HepG2 (cell line): ENCODE measurements at regions not wholly inside any gene's neighbourhood (a gene's known extent, or its start where the extent isn't known, plus 50 kb on each side); places are given as distances from the start of the nearest gene placed in this dataset.

Source experiments
- AGO1 ChIP-seq: fragments of 200-400 bp; formaldehyde crosslinking; IDR thresholded peaks from 2 replicates; pipeline ENCODE4 v1.6.1; 2017; ENCODE audit warnings: mild to moderate bottlenecking, low read depth, low read length, moderate library complexity; ENCODE audit not compliant: poor library complexity, severe bottlenecking
- AGO2 ChIP-seq: fragments of 200-400 bp; formaldehyde crosslinking; optimal IDR thresholded peaks from 2 replicates; pipeline ENCODE3; 2017; ENCODE audit warnings: mild to moderate bottlenecking, low read depth, low read length, moderate library complexity
- FOSL1 ChIP-seq: sonication (generic); formaldehyde crosslinking; IDR thresholded peaks from 2 replicates; pipeline ENCODE4 v1.9.0; 2021; ENCODE audit warnings: missing genetic modification reagents, borderline replicate concordance
- HDAC6 ChIP-seq: fragments of 200-600 bp; sonication (generic); IDR thresholded peaks from 2 replicates; pipeline ENCODE4 v1.7.0; 2017; ENCODE audit warnings: mild to moderate bottlenecking, antibody characterized with exemption, low read length, low read depth
- HOXA7 ChIP-seq: sonication (generic); formaldehyde crosslinking; IDR thresholded peaks from 2 replicates; pipeline ENCODE4 v1.8.1; 2022; ENCODE audit warnings: mild to moderate bottlenecking, missing genetic modification reagents, moderate library complexity
- JARID2 ChIP-seq: sonication (generic); formaldehyde crosslinking; IDR thresholded peaks from 2 replicates; pipeline ENCODE4 v1.8.1; 2023; ENCODE audit warnings: missing genetic modification reagents, inconsistent platforms; ENCODE audit not compliant: insufficient replicate concordance
- KLF16 ChIP-seq, 2 experiments: sonication (generic) in 1 of 2; formaldehyde crosslinking in 1 of 2; IDR thresholded peaks; 2 replicates each; pipeline versions ENCODE4 v1.6.1 to v1.8.0; 2016 to 2023; ENCODE audit warnings: missing genetic modification reagents in 2 of 2, missing compliant biosample characterization in 1 of 2
- NFRKB ChIP-seq: fragments of 450-650 bp; IDR thresholded peaks from 2 replicates; pipeline ENCODE4 v1.6.1; 2017
- POLR2A ChIP-seq, 2 experiments: IDR thresholded peaks; 2 replicates each; pipeline ENCODE4 v1.6.1; 2011; ENCODE audit warnings: low read depth in 2 of 2, low read length in 2 of 2, mild to moderate bottlenecking in 1 of 2, moderate library complexity in 1 of 2; ENCODE audit not compliant: insufficient read depth in 1 of 2
- RBAK ChIP-seq: sonication (generic); formaldehyde crosslinking; IDR thresholded peaks from 2 replicates; pipeline ENCODE4 v1.5.1; 2020; ENCODE audit warnings: mild to moderate bottlenecking, missing genetic modification reagents
- SMAD3 ChIP-seq: sonication (generic); formaldehyde crosslinking; IDR thresholded peaks from 2 replicates; pipeline ENCODE4 v1.4.0; 2020; ENCODE audit warnings: missing genetic modification reagents
- SP140L ChIP-seq: sonication (generic); formaldehyde crosslinking; IDR thresholded peaks from 2 replicates; pipeline ENCODE4 v1.4.0; 2020; ENCODE audit warnings: missing genetic modification reagents, borderline replicate concordance
- SRSF9 ChIP-seq: fragments of 200-400 bp; formaldehyde crosslinking; IDR thresholded peaks from 2 replicates; pipeline ENCODE4 v1.6.1; 2018; ENCODE audit warnings: borderline replicate concordance, mild to moderate bottlenecking, low read depth, low read length; ENCODE audit not compliant: insufficient read depth, poor library complexity, severe bottlenecking
- TERF1 ChIP-seq: sonication (generic); formaldehyde crosslinking; IDR thresholded peaks from 2 replicates; pipeline ENCODE4 v1.8.0; 2022; ENCODE audit warnings: mild to moderate bottlenecking, missing genetic modification reagents, moderate library complexity
- TFAP4 ChIP-seq: sonication (generic); IDR thresholded peaks from 2 replicates; pipeline ENCODE4 v1.6.1; 2016; ENCODE audit warnings: low read depth, borderline replicate concordance
- TRIM24 ChIP-seq: sonication (generic); formaldehyde crosslinking; IDR thresholded peaks from 2 replicates; pipeline ENCODE4 v1.8.0; 2022; ENCODE audit warnings: mild to moderate bottlenecking, missing genetic modification reagents
- ZFP36L1 ChIP-seq: sonication (generic); formaldehyde crosslinking; IDR thresholded peaks from 2 replicates; pipeline ENCODE4 v1.8.0; 2022; ENCODE audit warnings: mild to moderate bottlenecking, missing genetic modification reagents, moderate library complexity
- ZNF12 ChIP-seq: sonication (generic); formaldehyde crosslinking; IDR thresholded peaks from 2 replicates; pipeline ENCODE4 v1.5.0; 2020; ENCODE audit warnings: missing genetic modification reagents
- ZNF143 ChIP-seq: sonication (generic); formaldehyde crosslinking; IDR thresholded peaks from 2 replicates; pipeline ENCODE4 v1.4.0; 2020; ENCODE audit warnings: missing genetic modification reagents
- ZNF317 ChIP-seq: sonication (generic); formaldehyde crosslinking; IDR thresholded peaks from 2 replicates; pipeline ENCODE4 v1.5.0; 2020; ENCODE audit warnings: mild to moderate bottlenecking, missing genetic modification reagents
- ZNF335 ChIP-seq: sonication (generic); formaldehyde crosslinking; IDR thresholded peaks from 2 replicates; pipeline ENCODE4 v1.4.0; 2020; ENCODE audit warnings: missing genetic modification reagents
- ZNF501 ChIP-seq: sonication (generic); formaldehyde crosslinking; IDR thresholded peaks from 2 replicates; pipeline ENCODE4 v1.5.1; 2020; ENCODE audit warnings: mild to moderate bottlenecking, moderate library complexity, missing genetic modification reagents
- ZNF598 ChIP-seq: sonication (generic); formaldehyde crosslinking; IDR thresholded peaks from 2 replicates; pipeline ENCODE4 v1.5.1; 2020; ENCODE audit warnings: mild to moderate bottlenecking, missing genetic modification reagents, borderline replicate concordance
- ZNF652 ChIP-seq: IDR thresholded peaks from 2 replicates; pipeline ENCODE4 v1.6.1; 2016; ENCODE audit warnings: low read depth, borderline replicate concordance
- ZSCAN30 ChIP-seq: sonication (generic); formaldehyde crosslinking; IDR thresholded peaks from 2 replicates; pipeline ENCODE4 v1.5.0; 2020; ENCODE audit warnings: mild to moderate bottlenecking, missing genetic modification reagents
- TF ChIP-seq, protein P1 (sequence below): sonication (generic); formaldehyde crosslinking; IDR thresholded peaks from 2 replicates; pipeline ENCODE4 v1.4.0; 2020; ENCODE audit warnings: low read depth, mild to moderate bottlenecking, missing genetic modification reagents

GRCh38 chr2:41847744-41848441, 199.9 kb upstream of the PKDCC start (continued):
- TF ChIP-seq SMAD3 (peak; percentile 100), ZNF335 (0 out of 2 replicates have a peak, but pooled peaks have one; percentile 78), ZNF501 (CRISPR knock-in tag) (no peak), SP140L (CRISPR knock-in tag) (0 out of 2 replicates have a peak, but pooled peaks have one; percentile 90), FOSL1 (no peak), KLF16 (CRISPR knock-in tag; IDR thresholded peaks at IDR 0.05) (peak in 1 of 2 experiments; percentile 99; a peak in 2 of 4 replicates), POLR2A (IDR thresholded peaks at IDR 0.05; ENCODE audit: insufficient read depth in 1 of 2, low read depth in 2 of 2, low read length in 2 of 2) (no peak), ZNF652 (peak; percentile 66; the same call in 1 of the 2 replicates), RBAK (peak; percentile 33; the same call in 1 of the 2 replicates), TFAP4 (peak; percentile 82), ZNF12 (CRISPR knock-in tag) (peak; percentile 91), ZNF598 (no peak), ZNF143 (CRISPR knock-in tag) (no peak), HDAC6 (no peak), AGO1 (no peak), TRIM24 (peak; percentile 95), ZSCAN30 (CRISPR knock-in tag) (no peak), JARID2 (no peak), AGO2 (no peak), HOXA7 (no peak), TERF1 (CRISPR knock-in tag) (no peak), ZNF317 (CRISPR knock-in tag) (peak; percentile 69; the same call in 1 of the 2 replicates), ZFP36L1 (CRISPR knock-in tag) (0 out of 2 replicates have a peak, but pooled peaks have one; percentile 38), NFRKB (no peak), SRSF9 (no peak)
- TF ChIP-seq, protein P1, sequence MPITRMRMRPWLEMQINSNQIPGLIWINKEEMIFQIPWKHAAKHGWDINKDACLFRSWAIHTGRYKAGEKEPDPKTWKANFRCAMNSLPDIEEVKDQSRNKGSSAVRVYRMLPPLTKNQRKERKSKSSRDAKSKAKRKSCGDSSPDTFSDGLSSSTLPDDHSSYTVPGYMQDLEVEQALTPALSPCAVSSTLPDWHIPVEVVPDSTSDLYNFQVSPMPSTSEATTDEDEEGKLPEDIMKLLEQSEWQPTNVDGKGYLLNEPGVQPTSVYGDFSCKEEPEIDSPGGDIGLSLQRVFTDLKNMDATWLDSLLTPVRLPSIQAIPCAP (CRISPR knock-in tag), result no peak
